Stimulated activated CD4-positive, alpha-beta T cell treated with anti-CD3 and anti-CD28 coated beads, Interleukin-12 subunit alpha, Interleukin-12 subunit beta, amount 100 ng/mL, for 4 hours (primary cell): ENCODE measurements at regions not wholly inside any gene's neighbourhood (a gene's known extent, or its start where the extent isn't known, plus 50 kb on each side); places are given as distances from the start of the nearest gene placed in this dataset.

Experiments
- DNase-seq: peaks from one replicate; pipeline ENCODE4 v3.0.0-alpha.2; 2020

- no peak for DNase-seq
Observed at GRCh38 chrX:15191830-15192229, 78.1 kb downstream of the ASB9 start.

DNA sequence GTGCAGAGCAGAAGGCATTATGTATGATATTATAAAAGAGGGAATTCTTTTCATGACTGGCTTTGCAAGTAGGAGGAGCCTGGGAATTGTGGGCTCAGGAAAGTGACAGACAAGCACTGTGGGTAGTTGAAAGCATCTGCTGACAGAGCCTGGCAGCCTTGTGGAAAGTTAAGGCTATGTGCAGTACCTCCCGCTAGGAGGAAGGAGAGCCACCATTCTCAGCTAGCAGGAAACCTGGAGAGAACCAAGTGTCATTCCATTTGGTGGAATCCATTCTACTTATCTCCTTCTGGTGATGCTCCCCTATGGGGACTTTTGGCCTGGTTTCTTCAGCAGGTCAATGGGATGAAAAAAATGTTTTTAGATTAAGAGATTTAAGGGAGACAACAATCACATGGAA is 81.8 kb downstream of the ASB9 start:
- DNase-seq: no peak

DNA sequence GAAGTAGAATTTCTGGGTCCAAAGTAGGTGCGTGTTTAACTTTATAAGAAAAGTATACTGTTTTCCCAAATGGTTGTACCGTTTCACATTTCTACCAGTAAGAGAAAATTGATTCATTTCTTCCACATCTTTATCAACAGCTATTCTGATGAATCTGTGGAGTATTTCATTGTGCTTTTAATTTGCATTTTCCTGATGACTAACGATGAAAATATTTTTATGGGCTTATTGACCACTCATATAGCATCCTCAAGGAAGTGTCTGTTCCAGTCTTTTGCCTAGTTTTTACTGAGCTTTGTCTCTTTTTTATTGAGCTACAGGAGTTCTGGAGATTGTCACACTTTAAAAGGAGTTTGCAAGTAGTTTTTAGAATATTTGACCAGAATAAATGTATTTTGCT is 92.6 kb downstream of the ASB9 start:
- no peak for DNase-seq

GRCh38 chrX:15173411-15173810 is 96.5 kb downstream of the ASB9 start:
- no peak for DNase-seq

DNA sequence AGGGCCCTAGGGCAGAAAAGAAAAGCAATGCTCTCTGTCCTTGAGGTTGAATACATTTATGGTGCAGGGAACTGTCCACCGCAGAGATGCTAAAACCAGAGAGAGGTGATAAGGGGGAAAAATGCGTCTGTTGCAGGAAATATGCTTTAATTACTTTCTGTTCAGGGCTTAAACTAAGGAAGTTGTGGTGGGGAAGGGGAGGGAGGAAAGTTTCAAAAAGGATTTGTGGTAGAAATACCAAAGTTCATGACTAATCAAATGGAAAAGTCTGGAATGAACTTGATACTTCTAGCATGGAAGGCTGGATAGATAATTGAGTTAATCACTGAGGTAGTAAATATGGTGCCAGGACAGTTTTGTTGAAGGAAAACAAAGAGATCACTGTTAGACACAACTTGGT is 99.0 kb downstream of the ASB9 start:
- no peak for DNase-seq

GRCh38 chrX:15167826-15168225 is 102.1 kb downstream of the ASB9 start:
- DNase-seq: no peak

GRCh38 chrX:15165832-15166231 is 104.1 kb downstream of the ASB9 start:
- no peak for DNase-seq

- DNase-seq: no peak
Observed at GRCh38 chrX:15163131-15163530, 106.8 kb downstream of the ASB9 start.

DNA sequence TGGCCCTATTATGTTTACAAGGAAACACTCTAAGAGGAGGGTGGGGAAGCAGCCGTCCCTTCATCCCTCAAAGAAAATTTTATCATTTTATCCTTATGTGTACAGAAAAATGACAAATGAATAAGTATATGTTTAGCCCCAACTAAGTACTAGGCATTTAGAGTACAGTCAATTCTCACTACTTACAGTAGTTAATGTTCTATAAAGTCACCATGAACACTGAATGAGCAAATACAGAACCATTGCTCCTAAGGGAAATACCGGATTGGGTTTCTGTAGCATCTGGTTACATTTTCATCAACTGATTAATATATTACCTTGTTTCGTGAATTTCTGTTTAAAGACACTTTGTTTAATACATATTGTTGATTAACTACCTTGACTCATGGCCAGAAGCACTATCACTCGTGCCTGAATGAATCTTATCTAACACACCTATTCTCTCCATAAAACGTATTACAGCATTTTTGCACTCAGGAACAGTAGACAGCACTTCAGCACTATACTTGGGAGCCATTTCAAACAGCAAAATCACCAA is 109.3 kb downstream of the ASB9 start:
- DNase-seq: no peak

- no peak for DNase-seq
Observed at GRCh38 chrX:15158736-15159406, 111.0 kb downstream of the ASB9 start.

- DNase-seq: no peak
Observed at GRCh38 chrX:15158350-15158735, 111.5 kb downstream of the ASB9 start.

- no peak for DNase-seq
Observed at GRCh38 chrX:15157624-15158023, 112.3 kb downstream of the ASB9 start.

- DNase-seq: peak; percentile 26
Observed at GRCh38 chrX:15151267-15152186, 118.4 kb downstream of the ASB9 start.

- DNase-seq: no peak
Observed at GRCh38 chrX:15150586-15150985, 119.3 kb downstream of the ASB9 start.

DNA sequence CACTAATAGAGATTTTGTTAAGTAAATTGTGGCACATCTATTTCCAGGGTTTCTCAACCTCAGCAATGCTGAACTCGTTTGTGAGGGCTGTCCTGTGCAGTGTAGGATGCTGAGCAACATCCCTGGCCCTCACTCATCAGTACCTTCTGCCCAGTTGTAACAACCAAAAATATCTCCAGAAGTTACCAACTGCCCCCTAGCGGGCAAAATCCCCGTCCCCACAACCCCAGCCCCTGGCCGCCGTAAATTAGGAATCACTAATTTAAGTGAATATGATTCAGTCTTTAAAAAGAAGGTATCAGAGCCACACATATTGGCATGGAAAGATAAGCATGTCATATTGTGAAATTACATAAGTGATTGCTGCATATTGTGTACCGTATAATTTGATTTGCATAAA is 123.4 kb downstream of the ASB9 start:
- DNase-seq: peak; percentile 16

DNA sequence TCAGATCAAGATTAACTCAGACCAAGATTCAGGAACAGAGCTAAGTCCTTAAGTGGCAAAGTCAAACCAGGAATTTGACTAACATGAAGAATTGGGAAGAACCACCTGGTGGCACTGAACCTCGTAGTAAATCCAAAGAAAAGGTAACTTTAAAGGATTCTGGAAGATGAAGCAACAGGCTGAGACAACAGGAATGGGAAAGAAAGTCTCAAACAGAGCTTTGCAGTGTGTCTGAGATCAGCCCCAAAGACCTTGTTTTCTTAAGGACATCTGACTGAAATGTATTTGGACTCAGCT is 126.1 kb downstream of the ASB9 start:
- DNase-seq: no peak

GRCh38 chrX:15143050-15143824 is 126.6 kb downstream of the ASB9 start:
- peak; percentile 50 for DNase-seq

- DNase-seq: no peak
Observed at GRCh38 chrX:15142084-15142715, 127.7 kb downstream of the ASB9 start.

- no peak for DNase-seq
Observed at GRCh38 chrX:15136795-15137194, 133.1 kb downstream of the ASB9 start.

- DNase-seq: no peak
Observed at GRCh38 chrX:15129412-15129811, 140.5 kb downstream of the ASB9 start.

DNA sequence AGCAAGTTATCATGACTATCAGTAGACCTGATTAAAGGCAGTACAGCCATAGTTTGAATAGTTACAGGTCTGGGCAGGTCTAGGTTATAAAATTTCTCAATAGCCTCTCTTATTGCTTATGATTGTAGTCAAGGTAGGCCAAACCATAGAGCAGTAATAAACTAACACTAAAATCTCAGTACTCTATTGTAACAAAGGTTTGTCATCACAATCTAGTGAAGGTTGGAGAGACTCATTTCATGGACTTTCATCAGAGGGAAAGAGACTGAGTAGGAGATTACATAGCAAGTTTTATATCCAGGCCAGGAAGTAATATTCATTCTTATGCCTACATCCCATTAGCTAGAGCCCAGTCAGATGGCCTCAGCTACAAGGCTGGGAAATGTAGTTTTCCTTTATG is 141.0 kb downstream of the ASB9 start:
- no peak for DNase-seq

- DNase-seq: no peak
Observed at GRCh38 chrX:15127010-15127409, 142.9 kb downstream of the ASB9 start.

DNA sequence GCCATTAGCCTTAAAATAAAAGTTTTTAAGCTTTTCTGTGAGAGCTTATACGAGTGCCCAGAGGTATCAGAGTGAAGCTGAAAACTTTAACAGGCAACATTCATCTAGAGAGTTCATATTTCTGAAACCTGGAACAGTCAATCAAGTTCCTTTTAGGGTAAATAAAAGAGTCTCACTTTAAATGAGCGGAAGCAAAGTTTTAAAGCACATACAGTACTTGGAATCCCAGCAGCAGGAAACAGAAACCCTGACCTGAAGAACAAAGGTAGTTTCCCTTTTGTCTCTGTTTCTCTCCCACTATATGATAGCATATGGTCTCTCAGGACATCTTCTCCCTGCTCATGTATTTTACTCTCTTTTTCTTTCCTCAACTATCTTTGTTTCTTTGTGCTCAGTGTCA is 153.0 kb downstream of the ASB9 start:
- no peak for DNase-seq
